Neural cell (in vitro differentiated cells): ENCODE measurements at regions not wholly inside any gene's neighbourhood (a gene's known extent, or its start where the extent isn't known, plus 50 kb on each side); places are given as distances from the start of the nearest gene placed in this dataset.

Experiments used
- H2AFZ ChIP-seq: fragments of 200-600, 300-800 bp; sonication (generic), shearing (Covaris generic); 2 replicates; pipeline ENCODE4 v1.6.0; 2014; ENCODE audit warnings: low read depth, mild to moderate bottlenecking, antibody characterized with exemption, low read length, moderate library complexity
- H3F3A ChIP-seq: fragments of 200-600 bp; shearing (Covaris generic); 2 replicates; pipeline ENCODE4 v1.6.1; 2016; ENCODE audit warnings: mild to moderate bottlenecking, moderate library complexity, mixed read lengths, antibody characterized with exemption, low read length; ENCODE audit not compliant: insufficient read depth, poor library complexity, severe bottlenecking
- H3K27ac ChIP-seq: fragments of 200-600, 300-800 bp; sonication (generic), shearing (Covaris generic); 2 replicates; pipeline ENCODE4 v1.5.1; 2014; ENCODE audit warnings: mild to moderate bottlenecking, low read length, moderate library complexity
- H3K27me3 ChIP-seq: fragments of 300-800, 200-600 bp; sonication (generic), shearing (Covaris generic); 2 replicates; pipeline ENCODE4 v1.6.0; 2014; ENCODE audit warnings: mild to moderate bottlenecking, low read depth, low read length, moderate library complexity; ENCODE audit not compliant: insufficient read depth
- H3K36me3 ChIP-seq: fragments of 300-800, 200-600 bp; sonication (generic), shearing (Covaris generic); 2 replicates; pipeline ENCODE4 v1.5.1; 2014; ENCODE audit warnings: mild to moderate bottlenecking, antibody characterized with exemption, low read length, moderate library complexity; ENCODE audit not compliant: insufficient read depth
- H3K4me2 ChIP-seq: fragments of 300-800, 200-600 bp; sonication (generic), shearing (Covaris generic); 2 replicates; pipeline ENCODE4 v1.6.0; 2014; ENCODE audit warnings: mild to moderate bottlenecking, low read length
- H3K4me3 ChIP-seq: fragments of 300-800, 200-600 bp; sonication (generic), shearing (Covaris generic); 2 replicates; pipeline ENCODE4 v1.5.1; 2014; ENCODE audit warnings: mild to moderate bottlenecking, low read length, moderate library complexity
- H3K79me2 ChIP-seq: fragments of 200-600 bp; shearing (Covaris generic); replicated peaks from 2 replicates; pipeline ENCODE4 v1.6.0; 2014; ENCODE audit warnings: mild to moderate bottlenecking, low read length, moderate library complexity; ENCODE audit not compliant: insufficient read depth
- H3K9ac ChIP-seq: fragments of 300-800, 200-600 bp; sonication (generic), shearing (Covaris generic); 2 replicates; pipeline ENCODE4 v1.6.1; 2016; ENCODE audit warnings: mild to moderate bottlenecking, low read length, mixed read lengths
- H3K9me2 ChIP-seq: fragments of 200-600 bp; shearing (Covaris generic); 2 replicates; pipeline ENCODE4 v1.6.1; 2016; ENCODE audit warnings: mild to moderate bottlenecking, low read length, mixed read lengths; ENCODE audit not compliant: insufficient read depth
- H3K9me3 ChIP-seq: fragments of 200-600, 300-800 bp; sonication (generic), shearing (Covaris generic); 2 replicates; pipeline ENCODE4 v1.6.1; 2016; ENCODE audit warnings: mild to moderate bottlenecking, mixed run types, low read length, moderate library complexity, mixed read lengths
- H4K20me1 ChIP-seq: fragments of 200-600 bp; shearing (Covaris generic); 2 replicates; pipeline ENCODE4 v1.6.1; 2016; ENCODE audit warnings: mild to moderate bottlenecking, mixed run types; ENCODE audit not compliant: insufficient read depth
- CTCF ChIP-seq: fragments of 450-650 bp; IDR thresholded peaks from 2 replicates; pipeline ENCODE4 v1.5.1; 2014; ENCODE audit warnings: antibody characterized with exemption, mild to moderate bottlenecking, moderate library complexity; ENCODE audit not compliant: poor library complexity, severe bottlenecking
- EP300 ChIP-seq: fragments of 450-650 bp; conservative IDR thresholded peaks from 2 replicates; pipeline ENCODE4 v1.6.1; 2014; ENCODE audit warnings: antibody characterized with exemption, mild to moderate bottlenecking, moderate library complexity; ENCODE audit not compliant: poor library complexity, severe bottlenecking
- EZH2 ChIP-seq: fragments of 200-600, 300-800 bp; shearing (Covaris generic), sonication (generic); IDR thresholded peaks from 2 replicates; pipeline ENCODE4 v1.6.1; 2014; ENCODE audit warnings: antibody characterized with exemption, low read length, borderline replicate concordance, mild to moderate bottlenecking; ENCODE audit not compliant: insufficient read depth, poor library complexity, severe bottlenecking
- MXI1 ChIP-seq: fragments of 450-650 bp; conservative IDR thresholded peaks from 2 replicates; pipeline ENCODE4 v1.6.1; 2014; ENCODE audit warnings: antibody characterized with exemption, mild to moderate bottlenecking; ENCODE audit not compliant: poor library complexity, severe bottlenecking
- POLR2AphosphoS5 ChIP-seq: IDR thresholded peaks from 2 replicates; pipeline ENCODE4 v1.6.1; 2012
- RAD21 ChIP-seq: fragments of 450-650 bp; conservative IDR thresholded peaks from 2 replicates; pipeline ENCODE4 v1.6.1; 2014; ENCODE audit warnings: antibody characterized with exemption, mild to moderate bottlenecking, moderate library complexity
- REST ChIP-seq: IDR thresholded peaks from 2 replicates; pipeline ENCODE4 v1.6.1; 2012; ENCODE audit warnings: borderline replicate concordance
- SMC3 ChIP-seq: fragments of 450-650 bp; conservative IDR thresholded peaks from 2 replicates; pipeline ENCODE4 v1.6.1; 2014; ENCODE audit warnings: antibody characterized with exemption, mild to moderate bottlenecking, moderate library complexity; ENCODE audit not compliant: poor library complexity
- TAF1 ChIP-seq: IDR thresholded peaks from 2 replicates; pipeline ENCODE4 v1.6.1; 2012; ENCODE audit warnings: low read depth

- Histone ChIP-seq H3K9me2 (no peaks in the 10 kb centered on the region), H3K4me3 (no peak overlapping the region), H3K79me2 (no peaks in the 10 kb centered on the region), H2AFZ (no peak overlapping the region), H4K20me1 (no peaks in the 10 kb centered on the region), H3K4me2 (no peak overlapping the region), H3K9ac (no peak overlapping the region), H3K27me3 (no peaks in the 10 kb centered on the region), H3F3A (no peaks in the 10 kb centered on the region), H3K9me3 (no peaks in the 10 kb centered on the region), H3K27ac (no peak overlapping the region), H3K36me3 (no peaks in the 10 kb centered on the region)
- TF ChIP-seq CTCF, result no peak
- TF ChIP-seq EP300, result no peak
- no peak for TF ChIP-seq SMC3
- no peak for TF ChIP-seq RAD21
- TF ChIP-seq TAF1, result no peak
- no peak for TF ChIP-seq EZH2
- TF ChIP-seq REST, result no peak
- TF ChIP-seq POLR2AphosphoS5, result no peak
- no peak for TF ChIP-seq MXI1
Measured at GRCh38 chr11:81165164-81165563, 1568.5 kb downstream of the FAM181B start.

GRCh38 chr11:81159900-81160299 lies 1573.8 kb downstream of the FAM181B start:
- Histone ChIP-seq H3F3A (no peaks in the 10 kb centered on the region), H3K4me3 (no peak overlapping the region)

More at GRCh38 chr11:81159900-81160299, 1573.8 kb downstream of the FAM181B start:
- no peak overlapping the region for H3K27ac ChIP-seq
- H3K27me3 ChIP-seq, result no peaks in the 10 kb centered on the region
- H3K9me3 ChIP-seq, result no peaks in the 10 kb centered on the region
- no peak overlapping the region for H3K9ac ChIP-seq
- no peaks in the 10 kb centered on the region for H4K20me1 ChIP-seq
- no peak overlapping the region for H2AFZ ChIP-seq
- no peaks in the 10 kb centered on the region for H3K9me2 ChIP-seq
- H3K79me2 ChIP-seq, result no peaks in the 10 kb centered on the region
- TF ChIP-seq EP300, result peak; percentile 79
- no peak for TF ChIP-seq EZH2
- TF ChIP-seq REST, result peak; percentile 28
- peak; percentile 90 for TF ChIP-seq POLR2AphosphoS5
- H3K4me2 ChIP-seq, result no peak overlapping the region
- H3K36me3 ChIP-seq, result no peaks in the 10 kb centered on the region
